Activated CD4-positive, alpha-beta memory T cell treated with anti-CD3 and anti-CD28 coated beads, Interleukin-2, amount 10 ng/mL, durations not matched to agents 7 days and 5 days (primary cell): ENCODE measurements at regions not wholly inside any gene's neighbourhood (a gene's known extent, or its start where the extent isn't known, plus 50 kb on each side); places are given as distances from the start of the nearest gene placed in this dataset.

Source experiments
- CTCF ChIA-PET: fragments of 350-600 bp; sonication (Branson Sonifier 250); formaldehyde crosslinking; loops from one replicate; lab custom pipeline; 2021; ENCODE audit warnings: antibody characterized with exemption, inconsistent platforms; lab: Charles Lee
- POLR2A ChIA-PET: fragments of 350-600 bp; sonication (Branson Sonifier 250); formaldehyde crosslinking; loops from one replicate; lab custom pipeline; 2021; ENCODE audit warnings: antibody characterized with exemption; lab: Charles Lee
- DNase-seq: peaks from one replicate; pipeline ENCODE4 v3.0.0-alpha.2; 2020
- H3K27ac Mint-ChIP-seq: one replicate; pipeline ENCODE4 v1.8.0; 2021; ENCODE audit warnings: mild to moderate bottlenecking, mixed read lengths
- H3K27me3 Mint-ChIP-seq: one replicate; pipeline ENCODE4 v1.8.0; 2021; ENCODE audit warnings: mixed read lengths
- H3K36me3 Mint-ChIP-seq: one replicate; pipeline ENCODE4 v1.8.0; 2021; ENCODE audit warnings: low read depth, mixed read lengths
- H3K4me1 Mint-ChIP-seq: one replicate; pipeline ENCODE4 v1.8.0; 2021; ENCODE audit warnings: mixed read lengths
- H3K4me3 Mint-ChIP-seq: one replicate; pipeline ENCODE4 v1.8.0; 2021; ENCODE audit warnings: mild to moderate bottlenecking, mixed read lengths
- H3K9me3 Mint-ChIP-seq: one replicate; pipeline ENCODE4 v1.8.0; 2021; ENCODE audit warnings: mixed read lengths

GRCh38 chr3:117926819-117927218 lies 1107.8 kb downstream of the IGSF11 start:
- POLR2A ChIA-PET: no interaction called here

GRCh38 chr3:117927825-117928224 lies 1106.8 kb downstream of the IGSF11 start:
- Mint-ChIP-seq H3K4me1 (no peaks in the 10 kb centered on the region), H3K27me3 (no peaks in the 10 kb centered on the region), H3K27ac (no peak overlapping the region), H3K4me3 (no peak overlapping the region), H3K9me3 (no peaks in the 10 kb centered on the region), H3K36me3 (no peaks in the 10 kb centered on the region)
- ChIA-PET CTCF (no interaction called here), POLR2A (no interaction called here)
- no peak for DNase-seq

More at GRCh38 chr3:117926819-117927218, 1107.8 kb downstream of the IGSF11 start:
- H3K27ac Mint-ChIP-seq: no peak overlapping the region
- H3K27me3 Mint-ChIP-seq: no peaks in the 10 kb centered on the region
- H3K9me3 Mint-ChIP-seq: peaks cover 2% of the 10 kb centered on the region
- CTCF ChIA-PET: no interaction called here
- H3K36me3 Mint-ChIP-seq: no peaks in the 10 kb centered on the region
- no peak for DNase-seq
- no peaks in the 10 kb centered on the region for H3K4me1 Mint-ChIP-seq
- H3K4me3 Mint-ChIP-seq: no peak overlapping the region

- Mint-ChIP-seq H3K4me1 (no peaks in the 10 kb centered on the region), H3K4me3 (no peak overlapping the region), H3K27me3 (no peaks in the 10 kb centered on the region), H3K9me3 (no peaks in the 10 kb centered on the region), H3K27ac (no peak overlapping the region), H3K36me3 (no peaks in the 10 kb centered on the region)
- POLR2A ChIA-PET: no interaction called here
- no peak for DNase-seq
- CTCF ChIA-PET: no interaction called here
These were observed 1105.8 kb downstream of the IGSF11 start for GRCh38 chr3:117928836-117929235.

GRCh38 chr3:117932441-117932840 lies 1102.2 kb downstream of the IGSF11 start:
- DNase-seq: no peak
- no peaks in the 10 kb centered on the region for H3K4me1 Mint-ChIP-seq
- no peak overlapping the region for H3K4me3 Mint-ChIP-seq
- POLR2A ChIA-PET: no interaction called here
- CTCF ChIA-PET: no interaction called here
- no peaks in the 10 kb centered on the region for H3K36me3 Mint-ChIP-seq
- H3K9me3 Mint-ChIP-seq: no peaks in the 10 kb centered on the region
- no peak overlapping the region for H3K27ac Mint-ChIP-seq
- no peaks in the 10 kb centered on the region for H3K27me3 Mint-ChIP-seq

- Mint-ChIP-seq H3K9me3 (no peaks in the 10 kb centered on the region), H3K4me3 (no peak overlapping the region), H3K27ac (no peak overlapping the region), H3K36me3 (no peaks in the 10 kb centered on the region), H3K27me3 (no peaks in the 10 kb centered on the region), H3K4me1 (no peaks in the 10 kb centered on the region)
- ChIA-PET POLR2A (no interaction called here), CTCF (no interaction called here)
- no peak for DNase-seq
These were observed 1098.5 kb downstream of the IGSF11 start for GRCh38 chr3:117936159-117936558.

GRCh38 chr3:117938974-117939373 lies 1095.7 kb downstream of the IGSF11 start:
- H3K36me3 Mint-ChIP-seq: no peaks in the 10 kb centered on the region
- POLR2A ChIA-PET: no interaction called here
- CTCF ChIA-PET: no interaction called here
- no peaks in the 10 kb centered on the region for H3K9me3 Mint-ChIP-seq
- no peak for DNase-seq
- no peak overlapping the region for H3K4me3 Mint-ChIP-seq
- no peak overlapping the region for H3K27ac Mint-ChIP-seq
- no peaks in the 10 kb centered on the region for H3K27me3 Mint-ChIP-seq
- no peaks in the 10 kb centered on the region for H3K4me1 Mint-ChIP-seq

- H3K27me3 Mint-ChIP-seq: no peaks in the 10 kb centered on the region
- POLR2A ChIA-PET: no interaction called here
- CTCF ChIA-PET: no interaction called here
- no peaks in the 10 kb centered on the region for H3K36me3 Mint-ChIP-seq
- no peaks in the 10 kb centered on the region for H3K4me1 Mint-ChIP-seq
- DNase-seq: no peak
- H3K9me3 Mint-ChIP-seq: no peaks in the 10 kb centered on the region
- no peak overlapping the region for H3K4me3 Mint-ChIP-seq
- H3K27ac Mint-ChIP-seq: no peak overlapping the region
These were observed 1095.1 kb downstream of the IGSF11 start for GRCh38 chr3:117939425-117940027.

GRCh38 chr3:117941015-117941414 lies 1093.6 kb downstream of the IGSF11 start:
- CTCF ChIA-PET: no interaction called here
- H3K36me3 Mint-ChIP-seq: no peaks in the 10 kb centered on the region
- H3K4me3 Mint-ChIP-seq: no peak overlapping the region
- no peak for DNase-seq
- no peaks in the 10 kb centered on the region for H3K9me3 Mint-ChIP-seq
- POLR2A ChIA-PET: no interaction called here
- no peaks in the 10 kb centered on the region for H3K4me1 Mint-ChIP-seq
- H3K27ac Mint-ChIP-seq: no peak overlapping the region
- H3K27me3 Mint-ChIP-seq: no peaks in the 10 kb centered on the region

GRCh38 chr3:117941756-117942155 lies 1092.9 kb downstream of the IGSF11 start:
- no peaks in the 10 kb centered on the region for H3K36me3 Mint-ChIP-seq
- H3K4me1 Mint-ChIP-seq: no peaks in the 10 kb centered on the region
- H3K9me3 Mint-ChIP-seq: no peaks in the 10 kb centered on the region
- ChIA-PET POLR2A (no interaction called here), CTCF (no interaction called here)
- H3K27me3 Mint-ChIP-seq: no peaks in the 10 kb centered on the region
- no peak overlapping the region for H3K27ac Mint-ChIP-seq
- no peak for DNase-seq
- no peak overlapping the region for H3K4me3 Mint-ChIP-seq

GRCh38 chr3:117954131-117954530 lies 1080.5 kb downstream of the IGSF11 start:
- no peak overlapping the region for H3K4me3 Mint-ChIP-seq
- no peaks in the 10 kb centered on the region for H3K27me3 Mint-ChIP-seq
- no peak for DNase-seq
- CTCF ChIA-PET: no interaction called here
- POLR2A ChIA-PET: no interaction called here
- no peaks in the 10 kb centered on the region for H3K4me1 Mint-ChIP-seq
- no peaks in the 10 kb centered on the region for H3K36me3 Mint-ChIP-seq
- peaks cover 7% of the 10 kb centered on the region for H3K9me3 Mint-ChIP-seq
- no peak overlapping the region for H3K27ac Mint-ChIP-seq

- no peak for DNase-seq
- no peaks in the 10 kb centered on the region for H3K4me1 Mint-ChIP-seq
- CTCF ChIA-PET: no interaction called here
- peaks cover 7% of the 10 kb centered on the region for H3K9me3 Mint-ChIP-seq
- POLR2A ChIA-PET: no interaction called here
- no peaks in the 10 kb centered on the region for H3K27me3 Mint-ChIP-seq
- H3K36me3 Mint-ChIP-seq: no peaks in the 10 kb centered on the region
- no peak overlapping the region for H3K27ac Mint-ChIP-seq
- no peak overlapping the region for H3K4me3 Mint-ChIP-seq
These were observed 1079.5 kb downstream of the IGSF11 start for GRCh38 chr3:117955196-117955595.

- Mint-ChIP-seq H3K27me3 (no peaks in the 10 kb centered on the region), H3K36me3 (no peaks in the 10 kb centered on the region), H3K9me3 (peaks cover 7% of the 10 kb centered on the region), H3K4me1 (no peaks in the 10 kb centered on the region), H3K27ac (no peak overlapping the region), H3K4me3 (no peak overlapping the region)
- DNase-seq: no peak
- CTCF ChIA-PET: no interaction called here
- POLR2A ChIA-PET: no interaction called here
These were observed 1076.6 kb downstream of the IGSF11 start for GRCh38 chr3:117958027-117958426.

GRCh38 chr3:117962750-117963149 lies 1071.9 kb downstream of the IGSF11 start:
- ChIA-PET CTCF (no interaction called here), POLR2A (no interaction called here)
- Mint-ChIP-seq H3K27ac (no peak overlapping the region), H3K27me3 (no peaks in the 10 kb centered on the region), H3K36me3 (no peaks in the 10 kb centered on the region), H3K4me3 (no peak overlapping the region), H3K4me1 (no peaks in the 10 kb centered on the region), H3K9me3 (peaks cover 2% of the 10 kb centered on the region)
- DNase-seq: no peak

- no peak overlapping the region for H3K4me3 Mint-ChIP-seq
- H3K9me3 Mint-ChIP-seq: no peaks in the 10 kb centered on the region
- H3K4me1 Mint-ChIP-seq: no peaks in the 10 kb centered on the region
- no peak overlapping the region for H3K27ac Mint-ChIP-seq
- ChIA-PET CTCF (no interaction called here), POLR2A (no interaction called here)
- H3K27me3 Mint-ChIP-seq: no peaks in the 10 kb centered on the region
- DNase-seq: no peak
- H3K36me3 Mint-ChIP-seq: no peaks in the 10 kb centered on the region
These were observed 1070.8 kb downstream of the IGSF11 start for GRCh38 chr3:117963858-117964257.
